HG02973 (cell line): ENCODE measurements at regions not wholly inside any gene's neighbourhood (a gene's known extent, or its start where the extent isn't known, plus 50 kb on each side); places are given as distances from the start of the nearest gene placed in this dataset.

Source experiments
- ATAC-seq: cut with Tn5 transposase; IDR thresholded peaks from one replicate; pipeline ENCODE4 v1.9.1; 2021; ENCODE audit warnings: moderate library complexity; ENCODE audit not compliant: unreplicated experiment

- ATAC-seq = no peak
These were observed 394.0 kb upstream of the HSFY2 start for GRCh38 chrY:19167319-19168201.

- ATAC-seq = no peak
These were observed 375.2 kb upstream of the HSFY2 start for GRCh38 chrY:19148783-19149182.

GRCh38 chrY:19146296-19146695 lies 372.8 kb upstream of the HSFY2 start:
- ATAC-seq = no peak

DNA sequence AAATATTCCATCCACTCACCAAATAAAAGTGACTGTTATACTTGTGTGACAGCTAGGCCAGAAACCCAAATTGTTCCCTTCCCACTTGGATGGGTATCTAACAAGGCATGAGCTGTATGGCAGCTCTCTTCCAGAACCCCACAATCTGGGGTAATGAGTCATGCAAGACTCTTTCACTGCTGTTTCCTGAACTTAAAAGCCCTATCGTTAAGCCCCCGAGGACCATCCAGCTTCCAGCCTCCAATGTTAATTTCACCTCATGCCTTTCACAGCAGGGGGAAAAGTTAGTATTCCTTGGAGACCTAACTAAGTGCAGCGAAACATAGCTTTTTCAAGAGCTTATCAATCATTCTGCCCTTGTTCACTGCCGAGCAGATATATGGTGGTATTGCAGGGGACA lies 368.6 kb upstream of the HSFY2 start:
- ATAC-seq = no peak

DNA sequence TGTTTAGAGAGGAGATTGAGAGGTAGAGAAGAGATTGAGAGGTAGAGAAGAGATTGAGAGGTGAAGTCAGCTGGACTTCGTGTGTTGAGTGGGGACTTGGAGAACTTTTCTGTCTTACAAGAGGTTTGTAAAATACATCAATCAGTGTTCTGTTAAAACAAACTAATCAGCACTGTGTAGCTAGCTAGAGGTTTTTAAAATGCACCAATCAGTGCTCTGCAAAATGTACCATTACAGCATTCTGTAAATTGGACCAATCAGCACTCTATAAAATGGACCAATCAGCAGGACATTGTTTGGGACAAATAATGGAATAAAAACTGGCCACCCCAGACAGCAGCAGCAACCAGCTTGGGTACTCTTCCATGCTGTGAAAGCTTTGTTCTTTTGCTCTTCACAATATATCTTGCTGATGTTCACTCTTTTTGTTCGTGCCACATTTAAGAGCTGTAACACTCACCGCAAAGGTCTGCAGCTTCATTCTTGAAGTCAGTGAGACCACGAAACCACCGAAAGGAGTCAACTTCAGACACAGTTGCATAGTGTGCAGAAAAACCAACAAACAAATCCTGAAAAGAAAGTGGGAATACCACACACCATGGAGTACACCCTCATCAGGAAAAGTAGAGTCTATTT lies 366.9 kb upstream of the HSFY2 start:
- ATAC-seq = no peak

GRCh38 chrY:19134426-19134825 lies 360.9 kb upstream of the HSFY2 start:
- no peak for ATAC-seq

DNA sequence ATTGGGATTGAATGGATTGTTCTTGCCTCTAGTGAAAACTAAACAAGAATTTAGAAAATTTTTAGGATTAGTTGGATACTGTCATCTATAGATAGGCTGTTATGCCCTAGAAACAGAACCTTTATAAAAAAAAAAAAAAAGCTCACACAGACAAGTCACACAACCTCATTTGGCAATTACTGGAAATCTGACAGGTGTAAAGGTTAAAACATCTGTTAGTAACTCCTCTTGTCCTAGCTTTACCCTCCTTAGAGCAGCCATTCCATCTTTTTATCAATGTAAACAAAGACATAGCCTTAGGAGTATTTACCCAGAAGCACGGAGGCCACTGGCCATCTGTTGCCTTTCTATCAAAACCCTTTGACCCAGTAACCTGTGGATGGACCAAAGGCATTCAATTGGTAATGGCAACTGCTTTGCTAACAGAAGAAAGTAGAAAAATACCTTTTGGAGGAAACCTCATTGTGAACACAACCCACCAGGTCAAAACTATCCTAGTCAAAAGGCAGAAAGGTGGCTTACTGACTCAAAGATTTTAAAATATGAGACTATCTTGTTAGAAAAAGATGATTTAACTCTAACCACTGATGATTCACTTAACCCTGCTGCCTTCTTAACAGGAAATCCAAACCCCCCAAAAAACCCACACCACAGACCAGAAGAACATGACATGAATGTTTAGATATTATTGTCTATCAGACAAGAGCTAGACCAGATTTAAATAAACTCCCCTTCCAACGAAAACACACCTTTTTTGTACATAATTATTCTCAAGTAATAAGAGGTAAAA lies 357.2 kb upstream of the HSFY2 start:
- ATAC-seq = no peak

DNA sequence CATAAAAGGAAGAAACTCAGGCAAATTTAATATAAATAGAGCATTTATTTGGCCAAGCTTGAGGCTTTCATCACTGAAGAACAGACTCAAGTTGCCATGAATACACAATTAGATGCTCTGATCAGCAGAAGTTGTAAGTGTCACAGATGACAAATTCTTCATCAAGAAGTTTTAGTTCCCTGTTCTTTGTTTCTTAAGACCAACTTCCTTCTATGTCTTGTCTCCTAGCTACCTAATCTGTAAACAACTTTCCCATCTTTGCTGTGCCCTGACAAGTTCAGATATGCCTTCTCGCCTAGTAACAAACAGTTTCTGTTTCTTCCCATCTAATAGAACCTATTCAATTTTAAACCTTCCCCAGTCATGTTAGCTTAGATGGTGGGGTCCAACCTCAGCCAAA lies 353.4 kb upstream of the HSFY2 start:
- ATAC-seq = no peak

- no peak for ATAC-seq
These were observed 351.1 kb upstream of the HSFY2 start for GRCh38 chrY:19124609-19125008.

GRCh38 chrY:19122450-19122849 lies 348.9 kb upstream of the HSFY2 start:
- no peak for ATAC-seq

DNA sequence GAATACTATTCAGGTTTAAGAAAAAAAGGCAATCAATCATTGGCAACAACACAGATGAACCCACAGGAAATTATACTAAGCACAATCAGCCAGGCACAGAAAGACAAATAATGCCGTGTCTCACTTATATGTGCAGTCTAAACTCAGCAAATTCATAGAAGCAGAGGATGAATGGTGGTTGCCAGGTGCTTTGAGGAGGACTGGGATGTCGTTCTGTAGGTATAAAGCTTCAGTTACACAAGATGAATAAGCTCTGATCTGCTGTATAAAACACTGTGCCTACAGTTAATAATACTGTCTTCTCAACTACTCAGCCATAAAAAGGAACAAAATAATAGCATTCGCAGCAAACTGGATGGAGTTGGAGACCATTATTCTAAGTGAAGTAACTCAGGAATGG lies 324.8 kb upstream of the HSFY2 start:
- ATAC-seq = no peak

DNA sequence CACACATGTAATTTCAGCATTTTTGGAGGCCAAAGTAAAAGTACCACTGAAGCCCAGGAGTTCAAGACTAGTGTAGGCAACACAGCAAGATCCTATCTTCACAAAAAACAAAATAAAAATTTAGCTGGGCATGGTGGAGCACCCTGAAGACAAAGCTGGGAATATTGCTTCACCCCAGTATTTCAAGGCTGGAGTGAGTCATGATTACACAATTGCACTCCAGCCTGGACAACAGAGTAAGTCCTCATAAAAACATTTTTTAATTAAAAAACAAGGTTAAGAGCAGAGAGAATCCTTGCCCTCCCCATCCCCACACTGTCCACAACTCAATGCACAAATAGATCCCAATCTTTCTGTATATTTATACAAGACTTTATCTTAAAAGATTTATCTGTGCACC lies 321.9 kb upstream of the HSFY2 start:
- no peak for ATAC-seq

DNA sequence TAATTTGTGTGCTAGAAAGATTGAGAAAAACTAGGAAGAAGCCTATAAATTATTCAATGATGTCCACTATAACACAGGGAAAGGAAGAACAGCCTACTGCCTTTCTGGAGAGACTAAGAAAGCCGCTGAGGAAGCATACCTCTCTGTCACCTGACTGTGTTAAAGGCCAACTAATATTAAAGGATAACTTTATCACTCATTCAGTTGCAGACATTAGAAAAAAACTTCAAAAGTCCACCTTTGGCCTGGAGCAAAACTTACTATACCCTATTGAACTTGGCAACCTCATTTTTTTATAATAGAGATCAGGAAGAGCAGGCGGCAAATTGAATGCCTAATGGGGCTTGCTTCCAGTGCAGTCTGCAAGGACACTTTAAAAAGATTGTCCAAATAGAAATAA lies 309.5 kb upstream of the HSFY2 start:
- no peak for ATAC-seq

DNA sequence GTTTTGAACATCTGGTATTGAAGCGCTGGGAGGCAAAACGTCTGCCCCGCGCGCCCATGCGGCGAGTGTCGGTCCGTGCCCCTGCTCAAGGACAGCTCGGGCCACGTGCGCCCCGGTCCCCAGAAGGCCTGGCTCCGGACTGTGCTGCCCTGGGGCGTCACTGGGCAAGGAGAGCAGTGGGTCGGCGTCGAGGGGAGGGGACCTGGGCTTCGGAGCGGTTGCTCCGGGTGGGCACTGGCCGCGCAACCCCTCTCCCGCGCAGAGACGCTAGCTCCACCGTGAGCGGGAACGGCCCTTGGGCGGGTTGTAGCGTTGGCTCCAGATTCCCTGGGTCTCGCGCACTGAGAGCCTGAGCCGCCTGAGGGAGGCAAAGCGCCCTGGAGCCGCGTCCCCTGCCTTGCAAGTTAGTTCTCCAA lies 304.2 kb upstream of the HSFY2 start:
- ATAC-seq = no peak

GRCh38 chrY:19076846-19077697 lies 303.5 kb upstream of the HSFY2 start:
- ATAC-seq = no peak

DNA sequence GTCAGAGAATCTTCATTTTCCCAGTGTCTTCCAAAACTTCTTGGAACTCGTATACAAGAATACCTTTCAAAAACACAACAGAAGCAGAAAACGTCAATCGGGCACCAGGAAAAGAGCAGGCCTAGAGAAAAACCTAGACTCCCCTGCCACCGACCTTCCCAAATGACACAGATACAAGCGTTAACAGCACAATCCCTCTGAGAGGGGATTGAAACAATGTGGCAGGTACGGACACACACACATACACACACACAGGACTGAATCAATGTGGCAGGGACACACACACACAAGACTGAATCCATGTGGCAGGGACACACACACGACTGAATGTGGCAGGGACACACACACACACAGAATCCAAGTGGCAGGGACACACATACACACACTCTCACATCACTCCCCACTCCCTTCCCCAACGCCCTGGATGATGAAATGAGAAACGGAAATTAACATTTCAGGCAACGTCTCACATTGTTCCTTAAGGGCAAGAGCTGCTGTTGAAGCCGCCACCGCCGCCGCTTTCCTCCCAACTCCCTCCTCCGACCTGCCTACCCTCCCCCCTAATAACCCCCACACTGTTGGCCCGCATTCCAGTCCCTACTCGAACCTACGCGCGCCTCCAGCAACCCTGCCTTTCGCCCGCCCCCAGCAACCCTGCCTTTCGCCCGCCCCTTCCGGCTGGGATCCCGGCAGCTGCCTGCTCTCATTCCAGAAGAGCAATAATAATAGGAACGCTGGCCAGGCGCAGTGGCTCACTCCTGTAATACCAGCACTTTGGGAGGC lies 302.1 kb upstream of the HSFY2 start:
- ATAC-seq = no peak

DNA sequence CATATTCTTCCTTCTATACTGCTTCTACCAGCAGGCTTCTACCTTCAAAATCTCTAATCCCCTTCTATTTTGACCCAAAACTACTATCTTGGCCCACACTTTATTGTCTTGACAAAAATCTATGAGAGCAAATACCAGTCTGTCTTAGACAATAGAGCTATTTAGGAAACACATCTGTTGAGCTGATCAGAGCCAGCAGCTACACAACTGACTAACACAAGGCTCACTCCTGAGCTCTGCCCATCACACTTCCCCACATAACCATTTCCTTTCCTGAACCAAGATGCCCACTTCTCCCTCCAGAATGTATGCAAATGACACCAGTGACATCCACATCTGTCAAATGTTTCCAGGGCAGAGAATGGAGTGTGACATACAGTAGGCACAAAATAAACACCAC lies 293.9 kb upstream of the HSFY2 start:
- ATAC-seq = no peak

DNA sequence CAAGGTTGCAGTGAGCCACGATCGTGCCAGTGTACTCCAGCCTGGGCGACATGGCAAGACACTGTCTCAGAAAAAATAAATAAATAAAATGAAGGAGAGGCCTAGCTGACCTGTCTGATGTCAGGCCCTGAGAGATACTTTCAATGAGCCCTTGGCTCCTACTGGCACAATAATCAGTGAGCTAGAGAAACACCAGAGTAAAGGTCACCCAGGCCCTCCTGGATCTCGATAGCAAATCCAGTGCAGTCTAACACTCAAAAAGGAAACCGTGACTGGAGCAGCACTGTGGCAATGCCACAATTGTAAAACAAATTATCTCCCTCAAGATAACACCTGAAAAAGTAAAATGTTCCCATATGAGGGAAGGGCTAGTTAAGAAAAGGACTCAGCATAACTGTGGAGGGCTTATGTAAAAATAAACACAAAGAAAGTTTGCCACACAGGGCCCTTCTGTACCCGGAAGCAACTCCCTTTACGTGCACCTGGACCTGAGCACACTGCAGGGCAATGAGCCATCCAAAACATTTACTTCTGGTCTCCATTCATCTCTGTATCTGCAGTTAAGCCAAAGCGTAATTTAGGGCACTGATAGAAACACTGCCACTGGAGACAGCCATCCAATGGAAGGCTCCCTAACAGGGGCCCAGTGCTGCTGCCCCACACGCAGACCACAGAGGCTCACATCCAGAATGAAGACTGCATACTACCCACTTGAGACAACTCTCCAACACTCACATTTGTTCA lies 293.1 kb upstream of the HSFY2 start:
- no peak for ATAC-seq

- ATAC-seq = no peak
These were observed 291.6 kb upstream of the HSFY2 start for GRCh38 chrY:19065119-19065518.
